ENCODE measurements at regions not wholly inside any gene's neighbourhood (a gene's known extent, or its start where the extent isn't known, plus 50 kb on each side); places are given as distances from the start of the nearest gene placed in this dataset.
"Not testable (repeated sequence)": the region's sequence is repeated elsewhere in the genome, so short reads cannot be mapped to it uniquely, and the experiment has no call there.

DNA sequence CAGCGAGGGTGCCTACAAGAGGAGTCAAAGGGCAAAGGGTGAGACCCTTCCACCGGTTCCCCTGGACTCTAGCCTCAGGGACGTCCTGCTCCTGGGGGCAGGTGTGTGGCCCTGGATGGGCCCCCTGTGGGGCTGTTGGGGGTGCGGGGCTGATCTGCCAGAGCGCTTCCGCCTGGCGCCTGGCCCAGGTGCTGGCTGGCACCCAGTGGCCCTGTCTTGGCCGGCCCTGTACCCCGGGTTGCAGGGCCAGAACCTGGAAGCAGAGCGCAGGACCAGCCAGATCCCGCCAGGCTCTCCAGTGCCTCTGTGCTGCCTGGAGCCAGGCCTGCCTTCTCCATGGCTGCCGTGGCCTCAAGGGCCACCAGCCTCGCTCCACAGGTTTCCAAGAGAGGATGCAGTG lies 1625.8 kb upstream of the GOT2 start:
- not testable (repeated sequence) for TF ChIP-seq CTCF, POLR2A, POLR2AphosphoS5, EP300 (IDR thresholded peaks at IDR 0.05)

Measured in upper lobe of left lung (tissue), 4 donors.